DND-41 (cell line): ENCODE measurements at regions not wholly inside any gene's neighbourhood (a gene's known extent, or its start where the extent isn't known, plus 50 kb on each side); places are given as distances from the start of the nearest gene placed in this dataset.

Experiments
- ATAC-seq: fragments of 200-7000 bp; cut with Tn5 transposase; 3 replicates; pipeline ENCODE4 v1.9.1; 2021; ENCODE audit warnings: low read depth; ENCODE audit not compliant: insufficient read depth
- DNase-seq: peaks from one replicate; pipeline ENCODE4 v3.0.0-alpha.2; 2020
- H2AFZ ChIP-seq: 2 replicates; pipeline ENCODE4 v1.6.0; 2012; ENCODE audit warnings: low read depth, low read length
- H3K27ac ChIP-seq: 2 replicates; pipeline ENCODE4 v1.5.1; 2012; ENCODE audit warnings: low read length, inconsistent platforms
- H3K27me3 ChIP-seq: fragments of 200-600 bp; sonication (generic); 2 replicates; pipeline ENCODE4 v1.6.0; 2012; ENCODE audit warnings: low read length, mild to moderate bottlenecking, inconsistent platforms; ENCODE audit not compliant: insufficient read depth, poor library complexity
- H3K36me3 ChIP-seq: 2 replicates; pipeline ENCODE4 v1.5.1; 2012; ENCODE audit warnings: low read length, inconsistent platforms; ENCODE audit not compliant: insufficient read depth
- H3K4me1 ChIP-seq: 2 replicates; pipeline ENCODE4 v1.5.1; 2012; ENCODE audit warnings: mild to moderate bottlenecking, low read length; ENCODE audit not compliant: insufficient read depth
- H3K4me2 ChIP-seq: 2 replicates; pipeline ENCODE4 v1.6.0; 2012; ENCODE audit warnings: mild to moderate bottlenecking, moderate library complexity, low read length, inconsistent platforms; ENCODE audit not compliant: insufficient read depth
- H3K4me3 ChIP-seq, 2 experiments: fragments of 200-600 bp in 1 of 2; shearing (Covaris generic) in 1 of 2; 2 replicates each; pipeline ENCODE4 v1.5.1; 2012 to 2016; ENCODE audit warnings: inconsistent platforms in 2 of 2, low read length in 2 of 2, mild to moderate bottlenecking in 2 of 2, low read depth in 1 of 2, moderate library complexity in 1 of 2
- H3K79me2 ChIP-seq: 2 replicates; pipeline ENCODE4 v1.6.0; 2012; ENCODE audit warnings: low read length, inconsistent platforms; ENCODE audit not compliant: insufficient read depth
- H3K9ac ChIP-seq: 2 replicates; pipeline ENCODE4 v1.6.0; 2012; ENCODE audit warnings: low read depth, mild to moderate bottlenecking, inconsistent platforms, low read length, moderate library complexity
- H3K9me3 ChIP-seq: 2 replicates; pipeline ENCODE4 v1.5.1; 2012; ENCODE audit warnings: low read length, moderate library complexity, mild to moderate bottlenecking, inconsistent platforms; ENCODE audit not compliant: insufficient read depth, severe bottlenecking
- H4K20me1 ChIP-seq: 2 replicates; pipeline ENCODE4 v1.6.0; 2012; ENCODE audit warnings: low read length; ENCODE audit not compliant: insufficient read depth
- CTCF ChIP-seq: IDR thresholded peaks from 2 replicates; pipeline ENCODE4 v1.5.1; 2012; ENCODE audit warnings: borderline replicate concordance, low read length, moderate library complexity, mild to moderate bottlenecking; ENCODE audit not compliant: poor library complexity, severe bottlenecking; ENCODE audit errors: extremely low read depth
- EZH2 ChIP-seq: IDR thresholded peaks from 3 replicates; pipeline ENCODE4 v1.6.1; 2012; ENCODE audit warnings: borderline replicate concordance, low read depth, mild to moderate bottlenecking, moderate library complexity, low read length, inconsistent platforms; ENCODE audit not compliant: severe bottlenecking

DNA sequence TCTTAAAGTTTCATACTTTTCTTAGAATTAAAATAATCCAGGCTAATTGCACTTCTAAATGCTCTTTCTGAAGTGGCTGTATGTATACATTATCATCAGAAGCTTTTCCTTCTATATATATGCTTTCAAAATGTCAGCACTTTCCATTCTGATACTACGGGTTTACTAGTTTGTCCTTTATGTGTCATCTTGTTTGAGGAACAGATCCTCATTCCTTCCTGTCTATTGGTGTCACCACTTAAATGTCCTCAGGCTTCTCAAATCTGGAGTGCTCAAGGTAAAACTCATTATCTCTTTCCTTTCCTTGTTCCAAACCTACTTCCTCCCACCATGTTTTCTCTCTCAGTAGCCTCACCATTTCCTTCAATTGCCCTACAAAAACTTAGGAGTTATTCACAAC, 236.3 kb downstream of the CSNK1G3 start:
- H3K9ac ChIP-seq = no peak overlapping the region
- H3K4me1 ChIP-seq = no peaks in the 10 kb centered on the region
- H3K27ac ChIP-seq = no peak overlapping the region
- H3K4me2 ChIP-seq = no peak overlapping the region
- no peaks in the 10 kb centered on the region for H3K79me2 ChIP-seq
- no peaks in the 10 kb centered on the region for H3K27me3 ChIP-seq
- no peak for ATAC-seq
- H4K20me1 ChIP-seq = no peaks in the 10 kb centered on the region
- no peaks in the 10 kb centered on the region for H3K9me3 ChIP-seq
- no peak for DNase-seq
- no peak for TF ChIP-seq CTCF
- TF ChIP-seq EZH2 = no peak
- no peak overlapping the region for H2AFZ ChIP-seq
- no peaks in the 10 kb centered on the region for H3K36me3 ChIP-seq
- H3K4me3 ChIP-seq = no peak overlapping the region

- no peaks in the 10 kb centered on the region for H3K27me3 ChIP-seq
- no peaks in the 10 kb centered on the region for H3K36me3 ChIP-seq
- H3K9me3 ChIP-seq = no peaks in the 10 kb centered on the region
- DNase-seq = no peak
- no peaks in the 10 kb centered on the region for H3K79me2 ChIP-seq
- H3K9ac ChIP-seq = no peak overlapping the region
- ATAC-seq = no peak
- no peaks in the 10 kb centered on the region for H4K20me1 ChIP-seq
- TF ChIP-seq CTCF (no peak), EZH2 (no peak)
- H3K4me1 ChIP-seq = no peaks in the 10 kb centered on the region
- no peak overlapping the region for H2AFZ ChIP-seq
- no peak overlapping the region for H3K4me3 ChIP-seq
- H3K4me2 ChIP-seq = no peak overlapping the region
- H3K27ac ChIP-seq = no peak overlapping the region
Observed at GRCh38 chr5:123746683-123747360, 234.8 kb downstream of the CSNK1G3 start.

- H3K36me3 ChIP-seq = no peaks in the 10 kb centered on the region
- H3K79me2 ChIP-seq = no peaks in the 10 kb centered on the region
- H3K27me3 ChIP-seq = no peaks in the 10 kb centered on the region
- H3K4me1 ChIP-seq = no peaks in the 10 kb centered on the region
- no peaks in the 10 kb centered on the region for H3K9me3 ChIP-seq
- no peak for ATAC-seq
- no peak overlapping the region for H2AFZ ChIP-seq
- H3K4me3 ChIP-seq = no peak overlapping the region
- H3K4me2 ChIP-seq = no peak overlapping the region
- H3K9ac ChIP-seq = no peak overlapping the region
- no peaks in the 10 kb centered on the region for H4K20me1 ChIP-seq
- DNase-seq = no peak
- no peak overlapping the region for H3K27ac ChIP-seq
- TF ChIP-seq EZH2 (no peak), CTCF (no peak)
Observed at GRCh38 chr5:123743990-123744583, 232.1 kb downstream of the CSNK1G3 start.
